ENCODE measurements at regions not wholly inside any gene's neighbourhood (a gene's known extent, or its start where the extent isn't known, plus 50 kb on each side); places are given as distances from the start of the nearest gene placed in this dataset.

DNA sequence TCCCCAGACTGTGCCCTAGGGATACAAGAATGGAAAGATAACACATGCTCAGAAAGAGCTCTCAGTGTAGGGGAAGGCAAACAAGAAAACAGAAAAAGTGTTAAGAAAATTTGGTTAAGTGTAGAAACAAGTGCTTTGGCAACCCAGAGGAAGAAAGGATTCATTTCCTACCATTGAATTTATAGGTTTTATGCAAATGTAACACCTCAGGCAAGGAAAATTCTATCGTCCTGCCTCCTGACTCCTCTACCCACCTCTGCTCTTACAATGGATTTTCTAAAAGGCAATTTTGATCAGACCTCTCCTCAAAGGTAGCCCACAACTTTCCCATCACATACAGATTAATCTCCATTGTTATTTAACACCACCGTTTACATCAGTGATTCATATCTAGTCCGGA, 298.7 kb downstream of the RFC3 start:
- WGBS (ENCODE audit: insufficient coverage): 90% methylated on average over 3 of the region's 3 CpGs
- Histone ChIP-seq H3K36me3 (replicated peaks in 1 of 2; ENCODE audit: control insufficient read depth in 1 of 2, insufficient read depth in 2 of 2, low read length in 2 of 2) (no peaks in the 10 kb centered on the region), H3K4me3 (replicated peaks in 1 of 3; ENCODE audit: low read depth in 2 of 3, low read length in 3 of 3) (no peak overlapping the region), H4K20me1 (ENCODE audit: insufficient read depth, low read length) (no peaks in the 10 kb centered on the region), H3K79me2 (ENCODE audit: insufficient read depth, low read length) (no peaks in the 10 kb centered on the region), H3K9me3 (replicated peaks in 1 of 2; ENCODE audit: control insufficient read depth in 1 of 2, insufficient read depth in 1 of 2, low read length in 2 of 2) (peaks cover 3% of the 10 kb centered on the region in 2 donors), H3K27me3 (ENCODE audit: control insufficient read depth in 2 of 2, insufficient read depth in 2 of 2, low read length in 2 of 2) (no peaks in the 10 kb centered on the region), H3K4me2 (replicated peaks; ENCODE audit: extremely low read depth, low read length, poor library complexity, severe bottlenecking) (no peak overlapping the region), H2AFZ (ENCODE audit: insufficient read depth, low read depth, low read length, poor library complexity, severe bottlenecking) (no peak overlapping the region), H3K27ac (ENCODE audit: low read depth in 1 of 2, low read length in 2 of 2) (no peak overlapping the region), H3K4me1 (ENCODE audit: control insufficient read depth in 1 of 2, insufficient read depth in 2 of 2, low read length in 2 of 2) (no peaks in the 10 kb centered on the region), H3K9ac (ENCODE audit: insufficient read depth, low read length, poor library complexity, severe bottlenecking) (no peak overlapping the region)
- Mint-ChIP-seq H3K9me3 (peaks cover 3 to 18% (median 7%) of the 10 kb centered on the region in 7 donors), H3K36me3 (no peaks in the 10 kb centered on the region), H3K4me1 (no peaks in the 10 kb centered on the region), H3K4me3 (no peak overlapping the region), H3K27ac (no peak overlapping the region), H3K27me3 (ENCODE audit: low read depth in 3 of 3) (peaks cover 0 to 2% (median 0%) of the 10 kb centered on the region in 3 donors)
- TF ChIP-seq, protein P1, sequence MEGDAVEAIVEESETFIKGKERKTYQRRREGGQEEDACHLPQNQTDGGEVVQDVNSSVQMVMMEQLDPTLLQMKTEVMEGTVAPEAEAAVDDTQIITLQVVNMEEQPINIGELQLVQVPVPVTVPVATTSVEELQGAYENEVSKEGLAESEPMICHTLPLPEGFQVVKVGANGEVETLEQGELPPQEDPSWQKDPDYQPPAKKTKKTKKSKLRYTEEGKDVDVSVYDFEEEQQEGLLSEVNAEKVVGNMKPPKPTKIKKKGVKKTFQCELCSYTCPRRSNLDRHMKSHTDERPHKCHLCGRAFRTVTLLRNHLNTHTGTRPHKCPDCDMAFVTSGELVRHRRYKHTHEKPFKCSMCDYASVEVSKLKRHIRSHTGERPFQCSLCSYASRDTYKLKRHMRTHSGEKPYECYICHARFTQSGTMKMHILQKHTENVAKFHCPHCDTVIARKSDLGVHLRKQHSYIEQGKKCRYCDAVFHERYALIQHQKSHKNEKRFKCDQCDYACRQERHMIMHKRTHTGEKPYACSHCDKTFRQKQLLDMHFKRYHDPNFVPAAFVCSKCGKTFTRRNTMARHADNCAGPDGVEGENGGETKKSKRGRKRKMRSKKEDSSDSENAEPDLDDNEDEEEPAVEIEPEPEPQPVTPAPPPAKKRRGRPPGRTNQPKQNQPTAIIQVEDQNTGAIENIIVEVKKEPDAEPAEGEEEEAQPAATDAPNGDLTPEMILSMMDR (IDR thresholded peaks at IDR 0.05): no peak
- no peak for DNase-seq
- intact Hi-C loops (cut with micrococcal nuclease): no loop called here

DNA sequence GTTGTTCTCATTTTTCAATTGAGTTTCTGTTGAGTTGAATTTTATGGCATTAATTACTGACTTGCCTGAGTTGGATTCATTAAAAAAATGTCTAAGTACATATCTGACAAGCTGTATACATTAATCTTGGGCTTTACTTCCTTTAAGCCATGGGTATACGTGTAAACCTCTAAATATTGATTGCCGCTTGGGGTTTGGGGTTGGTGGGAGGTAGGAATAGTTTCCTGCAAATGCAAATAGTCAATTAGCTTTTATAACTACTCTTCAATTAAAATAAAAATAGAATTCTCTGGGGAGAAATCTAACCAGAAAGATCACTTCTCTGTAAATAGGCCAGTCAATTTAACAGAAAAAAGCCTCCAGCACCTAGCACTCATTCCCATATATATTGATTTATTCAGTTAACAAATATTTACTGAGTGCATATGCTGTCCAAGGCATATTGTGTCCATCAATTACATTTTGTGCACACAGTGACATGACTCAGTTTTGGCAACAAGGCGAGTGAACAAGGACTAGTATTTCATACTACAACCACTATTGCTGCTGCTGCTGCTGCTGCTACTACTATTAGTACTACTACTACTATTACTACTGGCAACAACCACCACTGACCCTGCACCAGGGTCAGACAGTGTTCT, 306.8 kb downstream of the RFC3 start:
- Histone ChIP-seq H4K20me1 (ENCODE audit: insufficient read depth, low read length) (no peaks in the 10 kb centered on the region), H3K27ac (ENCODE audit: low read depth in 1 of 2, low read length in 2 of 2) (no peak overlapping the region), H3K27me3 (ENCODE audit: control insufficient read depth in 2 of 2, insufficient read depth in 2 of 2, low read length in 2 of 2) (no peaks in the 10 kb centered on the region), H3K4me2 (replicated peaks; ENCODE audit: extremely low read depth, low read length, poor library complexity, severe bottlenecking) (no peak overlapping the region), H3K79me2 (ENCODE audit: insufficient read depth, low read length) (no peaks in the 10 kb centered on the region), H3K9me3 (replicated peaks in 1 of 2; ENCODE audit: control insufficient read depth in 1 of 2, insufficient read depth in 1 of 2, low read length in 2 of 2) (no peaks in the 10 kb centered on the region), H2AFZ (ENCODE audit: insufficient read depth, low read depth, low read length, poor library complexity, severe bottlenecking) (no peak overlapping the region), H3K4me3 (replicated peaks in 1 of 3; ENCODE audit: low read depth in 2 of 3, low read length in 3 of 3) (no peak overlapping the region), H3K36me3 (replicated peaks in 1 of 2; ENCODE audit: control insufficient read depth in 1 of 2, insufficient read depth in 2 of 2, low read length in 2 of 2) (no peaks in the 10 kb centered on the region), H3K4me1 (ENCODE audit: control insufficient read depth in 1 of 2, insufficient read depth in 2 of 2, low read length in 2 of 2) (no peaks in the 10 kb centered on the region), H3K9ac (ENCODE audit: insufficient read depth, low read length, poor library complexity, severe bottlenecking) (no peak overlapping the region)
- TF ChIP-seq, protein P1 (IDR thresholded peaks at IDR 0.05): no peak
- peaks cover 0 to 3% (median 2%) of the 10 kb centered on the region in 7 donors for H3K9me3 Mint-ChIP-seq
- H3K4me3 Mint-ChIP-seq: no peak overlapping the region
- DNase-seq: no peak
- no peaks in the 10 kb centered on the region for H3K4me1 Mint-ChIP-seq
- no peak overlapping the region for H3K27ac Mint-ChIP-seq
- H3K36me3 Mint-ChIP-seq: no peaks in the 10 kb centered on the region
- intact Hi-C loops (cut with micrococcal nuclease): no loop called here
- 80% methylated on average over 1 of the region's 3 CpGs for WGBS (ENCODE audit: insufficient coverage)
- H3K27me3 Mint-ChIP-seq (ENCODE audit: low read depth in 3 of 3): no peaks in the 10 kb centered on the region
